ENCODE measurements at regions not wholly inside any gene's neighbourhood (a gene's known extent, or its start where the extent isn't known, plus 50 kb on each side); places are given as distances from the start of the nearest gene placed in this dataset.

GRCh38 chr17:62206550-62206949, 141.5 kb upstream of the MED13 start:
- TF ChIP-seq CTCF (conservative IDR thresholded peaks at IDR 0.05 in 1 of 2, IDR thresholded peaks at IDR 0.05 in 1 of 2; ENCODE audit: low read depth in 1 of 2, low read length in 2 of 2) (no peak), EZH2 (IDR thresholded peaks at IDR 0.05; ENCODE audit: low read length, missing control alignments) (no peak)
